Natural killer cell (primary cell): ENCODE measurements at regions not wholly inside any gene's neighbourhood (a gene's known extent, or its start where the extent isn't known, plus 50 kb on each side); places are given as distances from the start of the nearest gene placed in this dataset.
"Not testable (repeated sequence)": the region's sequence is repeated elsewhere in the genome, so short reads cannot be mapped to it uniquely, and the experiment has no call there.

Experiments
- ATAC-seq, 3 donors: fragments of 150-1000 bp in 2 of 3; fragments of 200-7000 bp in 1 of 3; cut with Tn5 transposase; 1 replicate in 1 of 3; 2 replicates in 2 of 3; pipeline ENCODE4 v1.10.0; 2021; ENCODE audit warnings: mild to moderate bottlenecking in 2 of 3, moderate library complexity in 2 of 3
- DNase-seq, 2 donors: peaks; one replicate each; pipeline versions ENCODE4 v3.0.0 to v3.0.0-alpha.2; 2013 to 2021; ENCODE audit warnings: mixed read lengths in 1 of 2
- H3K27ac ChIP-seq: one replicate; pipeline ENCODE4 v1.5.1; 2013; ENCODE audit warnings: mild to moderate bottlenecking, low read length
- H3K27me3 ChIP-seq: one replicate; pipeline ENCODE4 v1.6.1; 2013; ENCODE audit warnings: low read length; ENCODE audit not compliant: control insufficient read depth, insufficient read depth
- H3K36me3 ChIP-seq: one replicate; pipeline ENCODE4 v1.6.1; 2013; ENCODE audit warnings: low read length; ENCODE audit not compliant: control insufficient read depth, insufficient read depth
- H3K4me1 ChIP-seq: one replicate; pipeline ENCODE4 v1.6.1; 2013; ENCODE audit warnings: low read length; ENCODE audit not compliant: control insufficient read depth, insufficient read depth
- H3K4me3 ChIP-seq: one replicate; pipeline ENCODE4 v1.5.1; 2013; ENCODE audit warnings: low read length
- H3K9me3 ChIP-seq: one replicate; pipeline ENCODE4 v1.6.1; 2013; ENCODE audit warnings: low read length; ENCODE audit not compliant: control insufficient read depth, insufficient read depth
- H3K27ac Mint-ChIP-seq, 2 donors: one replicate each; pipeline ENCODE4 v1.8.0; 2022; ENCODE audit warnings: mild to moderate bottlenecking in 2 of 2, mixed read lengths in 2 of 2, moderate library complexity in 1 of 2
- H3K27me3 Mint-ChIP-seq, 2 donors: one replicate each; pipeline ENCODE4 v1.8.0; 2022; ENCODE audit warnings: low read depth in 2 of 2, mixed read lengths in 2 of 2
- H3K36me3 Mint-ChIP-seq: one replicate; pipeline ENCODE4 v1.8.0; 2022; ENCODE audit warnings: mixed read lengths
- H3K4me1 Mint-ChIP-seq, 2 donors: one replicate each; pipeline ENCODE4 v1.8.0; 2022; ENCODE audit warnings: mixed read lengths in 2 of 2
- H3K4me3 Mint-ChIP-seq: one replicate; pipeline ENCODE4 v1.8.0; 2022; ENCODE audit warnings: mild to moderate bottlenecking, moderate library complexity, mixed read lengths
- H3K9me3 Mint-ChIP-seq, 2 donors: one replicate each; pipeline ENCODE4 v1.8.0; 2022; ENCODE audit warnings: mixed read lengths in 2 of 2
- CTCF ChIP-seq: fragments of 200-600 bp; IDR thresholded peaks from one replicate; pipeline ENCODE4 v1.8.0; 2022; ENCODE audit warnings: antibody characterized with exemption
- WGBS: methylation state at CpG from one replicate; pipeline ENCODE4 v1.1.7; 2013; ENCODE audit warnings: missing lambda C conversion rate; ENCODE audit not compliant: insufficient coverage; 5-methylcytosine and 5-hydroxymethylcytosine counted together
- intact Hi-C: fragments of 100-400 bp; cut with micrococcal nuclease; formaldehyde crosslinking; loops from one replicate; pipeline ENCODE4 v1.14.2; 2022

GRCh38 chr20:53858516-53858915, 211.9 kb downstream of the BCAS1 start:
- H3K4me3 Mint-ChIP-seq, H3K27me3 ChIP-seq, H3K4me3 ChIP-seq, H3K27ac Mint-ChIP-seq, H3K9me3 ChIP-seq, H3K9me3 Mint-ChIP-seq, DNase-seq, H3K27ac ChIP-seq, H3K36me3 ChIP-seq, H3K4me1 ChIP-seq, H3K27me3 Mint-ChIP-seq, ATAC-seq, H3K36me3 Mint-ChIP-seq, intact Hi-C loops: not testable (repeated sequence)
- 90% methylated on average over 2 of the region's 3 CpGs for WGBS
- peaks cover 9 to 15% of the 10 kb centered on the region in 2 donors for H3K4me1 Mint-ChIP-seq

GRCh38 chr20:53857723-53858236, 212.6 kb downstream of the BCAS1 start:
- Histone ChIP-seq H3K4me1 (peaks cover 4% of the 10 kb centered on the region), H3K36me3 (no peaks in the 10 kb centered on the region), H3K27ac (no peak overlapping the region), H3K9me3 (no peaks in the 10 kb centered on the region), H3K27me3 (no peaks in the 10 kb centered on the region), H3K4me3 (no peak overlapping the region)
- Mint-ChIP-seq H3K4me3 (no peak overlapping the region), H3K9me3 (no peaks in the 10 kb centered on the region), H3K4me1 (peaks cover 9 to 15% of the 10 kb centered on the region in 2 donors), H3K36me3 (no peaks in the 10 kb centered on the region), H3K27me3 (no peaks in the 10 kb centered on the region), H3K27ac (no peak overlapping the region)
- no peak for ATAC-seq
- DNase-seq = no peak
- 85% methylated on average over 7 of the region's 7 CpGs for WGBS
- TF ChIP-seq CTCF = no peak
- intact Hi-C loops = no loop called here

- Histone ChIP-seq H3K36me3 (no peaks in the 10 kb centered on the region), H3K27me3 (no peaks in the 10 kb centered on the region), H3K9me3 (no peaks in the 10 kb centered on the region), H3K27ac (no peak overlapping the region), H3K4me1 (peaks cover 4% of the 10 kb centered on the region), H3K4me3 (no peak overlapping the region)
- H3K27ac Mint-ChIP-seq = peak overlapping the region; percentile 5 to 21
- no peak for TF ChIP-seq CTCF
- no peak overlapping the region for H3K4me3 Mint-ChIP-seq
- DNase-seq (no peak), ATAC-seq (no peak)
- H3K27me3 Mint-ChIP-seq = no peaks in the 10 kb centered on the region
- 93% methylated on average over 4 of the region's 5 CpGs for WGBS
- intact Hi-C loops = no loop called here
- no peaks in the 10 kb centered on the region for H3K9me3 Mint-ChIP-seq
- no peaks in the 10 kb centered on the region for H3K36me3 Mint-ChIP-seq
- H3K4me1 Mint-ChIP-seq = peaks cover 9 to 15% of the 10 kb centered on the region in 2 donors
These were observed 213.8 kb downstream of the BCAS1 start for GRCh38 chr20:53856300-53857295.

GRCh38 chr20:53855733-53856132, 214.7 kb downstream of the BCAS1 start:
- Mint-ChIP-seq H3K27ac (peak overlapping the region; percentile 5 to 21), H3K4me3 (no peak overlapping the region), H3K9me3 (no peaks in the 10 kb centered on the region), H3K36me3 (no peaks in the 10 kb centered on the region), H3K4me1 (peaks cover 9 to 15% of the 10 kb centered on the region in 2 donors), H3K27me3 (no peaks in the 10 kb centered on the region)
- TF ChIP-seq CTCF = no peak
- H3K4me3 ChIP-seq = no peak overlapping the region
- peaks cover 4% of the 10 kb centered on the region for H3K4me1 ChIP-seq
- no peaks in the 10 kb centered on the region for H3K27me3 ChIP-seq
- ATAC-seq (no peak), DNase-seq (no peak)
- 75% methylated on average over 4 of the region's 5 CpGs for WGBS
- no peaks in the 10 kb centered on the region for H3K9me3 ChIP-seq
- H3K27ac ChIP-seq = no peak overlapping the region
- no peaks in the 10 kb centered on the region for H3K36me3 ChIP-seq
- intact Hi-C loops = no loop called here

- H3K4me1 ChIP-seq, H3K27me3 ChIP-seq, H3K4me3 Mint-ChIP-seq, H3K27me3 Mint-ChIP-seq, DNase-seq, H3K27ac Mint-ChIP-seq, H3K36me3 Mint-ChIP-seq, H3K9me3 Mint-ChIP-seq, H3K4me3 ChIP-seq, H3K9me3 ChIP-seq, ATAC-seq, H3K36me3 ChIP-seq, intact Hi-C loops, H3K27ac ChIP-seq: not testable (repeated sequence)
- WGBS = no CpG with 5 or more reads among the region's 10 CpGs
- H3K4me1 Mint-ChIP-seq = peaks cover 9 to 15% of the 10 kb centered on the region in 2 donors
These were observed 215.8 kb downstream of the BCAS1 start for GRCh38 chr20:53854609-53854926.
